ENCODE measurements at regions not wholly inside any gene's neighbourhood (a gene's known extent, or its start where the extent isn't known, plus 50 kb on each side); places are given as distances from the start of the nearest gene placed in this dataset.

DNA sequence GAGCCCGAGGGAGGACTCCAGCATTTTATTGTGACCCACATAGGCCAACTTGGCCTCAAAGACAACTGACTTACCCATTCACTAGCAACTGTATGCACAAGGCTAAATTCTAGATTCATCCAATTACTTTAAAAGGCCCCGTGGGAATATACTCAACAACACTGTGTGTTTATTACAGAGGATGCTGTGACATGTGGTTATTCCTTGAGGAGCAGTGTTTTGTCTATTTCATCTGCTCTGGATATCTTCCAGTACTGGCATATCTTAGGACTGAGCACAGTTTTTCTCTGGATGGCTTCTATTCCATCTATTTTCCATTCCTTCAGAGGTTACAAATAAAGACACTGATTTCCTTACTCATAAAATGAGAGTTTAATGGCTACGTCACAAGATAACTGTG is 87.2 kb upstream of the KRAS start:
- TF ChIP-seq, protein P1, sequence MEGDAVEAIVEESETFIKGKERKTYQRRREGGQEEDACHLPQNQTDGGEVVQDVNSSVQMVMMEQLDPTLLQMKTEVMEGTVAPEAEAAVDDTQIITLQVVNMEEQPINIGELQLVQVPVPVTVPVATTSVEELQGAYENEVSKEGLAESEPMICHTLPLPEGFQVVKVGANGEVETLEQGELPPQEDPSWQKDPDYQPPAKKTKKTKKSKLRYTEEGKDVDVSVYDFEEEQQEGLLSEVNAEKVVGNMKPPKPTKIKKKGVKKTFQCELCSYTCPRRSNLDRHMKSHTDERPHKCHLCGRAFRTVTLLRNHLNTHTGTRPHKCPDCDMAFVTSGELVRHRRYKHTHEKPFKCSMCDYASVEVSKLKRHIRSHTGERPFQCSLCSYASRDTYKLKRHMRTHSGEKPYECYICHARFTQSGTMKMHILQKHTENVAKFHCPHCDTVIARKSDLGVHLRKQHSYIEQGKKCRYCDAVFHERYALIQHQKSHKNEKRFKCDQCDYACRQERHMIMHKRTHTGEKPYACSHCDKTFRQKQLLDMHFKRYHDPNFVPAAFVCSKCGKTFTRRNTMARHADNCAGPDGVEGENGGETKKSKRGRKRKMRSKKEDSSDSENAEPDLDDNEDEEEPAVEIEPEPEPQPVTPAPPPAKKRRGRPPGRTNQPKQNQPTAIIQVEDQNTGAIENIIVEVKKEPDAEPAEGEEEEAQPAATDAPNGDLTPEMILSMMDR (IDR thresholded peaks at IDR 0.05; ENCODE audit: insufficient read depth, low read depth, low read length), result no peak
- no peak overlapping the region for H3K4me3 ChIP-seq (ENCODE audit: low read depth, low read length)
- DNase-seq (ENCODE audit: low read depth), result no peak

DNA sequence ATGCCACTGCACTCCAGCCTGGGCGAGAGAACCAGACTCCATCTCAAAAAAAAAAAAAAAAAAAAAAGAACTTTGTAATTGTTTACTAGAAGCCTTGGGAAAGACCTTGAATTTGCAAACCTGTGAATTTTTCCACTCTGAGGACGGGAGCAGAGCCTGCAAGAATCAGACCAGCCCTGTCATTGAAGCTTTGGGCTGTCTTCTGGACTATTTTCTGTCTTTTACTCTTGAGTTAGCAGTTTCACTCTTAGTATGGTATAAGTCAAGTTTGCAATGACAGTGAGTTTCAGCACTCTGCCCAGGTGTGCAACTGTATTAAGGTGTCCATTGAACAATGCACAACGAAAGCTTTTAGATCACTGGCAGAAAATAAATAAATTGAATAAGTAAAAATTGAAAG is 81.4 kb upstream of the KRAS start:
- TF ChIP-seq, protein P1 (IDR thresholded peaks at IDR 0.05; ENCODE audit: insufficient read depth, low read depth, low read length), result no peak
- no peak overlapping the region for H3K4me3 ChIP-seq (ENCODE audit: low read depth, low read length)
- DNase-seq (ENCODE audit: low read depth), result no peak

DNA sequence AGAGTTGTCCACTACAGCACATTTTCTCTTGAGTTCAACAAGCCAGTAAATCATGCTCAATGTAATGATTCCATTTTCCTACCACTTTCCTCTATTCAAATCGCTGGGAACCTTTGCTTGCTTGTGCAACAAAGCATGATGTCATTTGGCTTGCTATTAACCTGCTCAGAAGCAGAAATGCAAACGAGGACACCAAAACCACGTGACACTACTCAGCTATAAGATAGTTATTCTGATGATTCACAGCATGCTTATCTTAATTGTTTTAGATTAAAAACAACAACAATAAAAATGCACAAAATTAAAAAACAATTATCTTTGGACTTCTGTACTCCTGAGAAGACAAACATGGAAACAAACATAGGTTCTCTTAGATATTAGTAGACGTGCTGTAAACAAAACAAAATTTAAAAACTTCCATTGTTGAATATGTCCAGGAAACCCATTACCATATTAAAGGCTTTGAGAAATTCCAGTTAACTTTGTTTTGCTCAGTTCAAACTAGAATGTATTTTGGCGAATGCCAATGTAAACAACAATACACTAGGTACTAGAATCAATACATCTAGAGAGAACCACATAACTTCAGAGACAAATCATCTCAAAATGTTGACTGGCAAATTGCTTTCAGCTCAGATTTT is 77.5 kb upstream of the KRAS start:
- TF ChIP-seq, protein P1 (IDR thresholded peaks at IDR 0.05; ENCODE audit: insufficient read depth, low read depth, low read length), result no peak
- H3K4me3 ChIP-seq (ENCODE audit: low read depth, low read length), result no peak overlapping the region
- DNase-seq (ENCODE audit: low read depth), result peak; percentile 68

DNA sequence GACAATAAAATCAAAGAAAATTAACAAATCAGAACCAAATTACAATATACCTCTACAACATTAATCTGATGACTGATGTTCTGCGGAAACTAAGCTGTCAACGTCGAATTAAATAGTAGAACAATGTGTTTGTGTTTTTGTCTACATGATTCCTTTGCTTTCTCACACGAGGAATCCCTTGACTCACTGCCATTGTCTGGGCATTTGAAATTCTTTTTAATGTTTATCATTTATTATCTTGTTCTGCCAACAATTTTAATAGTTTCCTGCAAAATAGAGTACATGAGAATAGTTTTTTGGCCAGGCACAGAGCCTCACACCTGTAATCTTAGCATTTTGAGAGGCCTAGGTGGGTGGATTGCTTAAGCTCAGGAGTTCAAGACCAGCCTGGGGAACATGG is 76.6 kb upstream of the KRAS start:
- DNase-seq (ENCODE audit: low read depth), result no peak
- H3K4me3 ChIP-seq (ENCODE audit: low read depth, low read length), result no peak overlapping the region
- TF ChIP-seq, protein P1 (IDR thresholded peaks at IDR 0.05; ENCODE audit: insufficient read depth, low read depth, low read length), result no peak

DNA sequence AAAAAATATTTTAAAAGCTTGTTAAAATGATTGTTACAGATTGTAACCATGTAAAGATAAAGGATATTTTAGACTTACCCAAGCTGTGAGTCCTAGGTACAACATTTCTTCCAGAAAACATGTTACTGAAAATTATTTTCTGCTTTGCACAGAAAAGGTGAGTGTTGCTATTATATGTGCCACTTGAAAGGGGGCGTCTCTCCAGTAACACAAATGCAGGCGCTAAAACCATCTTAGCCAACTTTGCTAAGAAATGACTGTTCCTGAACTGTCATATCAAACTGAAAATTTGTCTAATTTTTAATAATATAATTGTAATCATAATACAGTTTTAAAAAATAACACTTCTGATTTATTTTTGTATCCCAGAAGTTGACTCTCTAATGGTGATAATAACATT is 75.6 kb upstream of the KRAS start:
- TF ChIP-seq, protein P1 (IDR thresholded peaks at IDR 0.05; ENCODE audit: insufficient read depth, low read depth, low read length), result no peak
- H3K4me3 ChIP-seq (ENCODE audit: low read depth, low read length), result no peak overlapping the region
- DNase-seq (ENCODE audit: low read depth), result no peak

DNA sequence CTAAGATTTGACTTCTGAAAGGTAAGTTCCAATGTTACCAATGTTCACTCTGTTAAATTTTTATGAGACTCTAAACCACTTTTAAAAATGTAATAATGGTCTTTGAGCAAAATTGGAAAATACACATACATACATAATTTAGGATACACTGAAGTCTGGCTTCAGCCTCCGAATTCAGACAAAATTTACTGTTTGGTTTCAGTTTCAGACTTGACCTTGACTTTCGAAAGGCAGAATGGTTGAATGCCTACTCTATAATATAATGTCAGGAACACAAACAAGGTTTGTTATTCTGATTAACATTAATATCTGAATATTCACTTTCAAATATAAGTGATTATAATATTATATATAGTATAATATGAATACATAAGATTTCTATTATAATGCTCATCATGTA is 74.1 kb upstream of the KRAS start:
- no peak for DNase-seq (ENCODE audit: low read depth)
- no peak overlapping the region for H3K4me3 ChIP-seq (ENCODE audit: low read depth, low read length)
- TF ChIP-seq, protein P1 (IDR thresholded peaks at IDR 0.05; ENCODE audit: insufficient read depth, low read depth, low read length), result no peak

DNA sequence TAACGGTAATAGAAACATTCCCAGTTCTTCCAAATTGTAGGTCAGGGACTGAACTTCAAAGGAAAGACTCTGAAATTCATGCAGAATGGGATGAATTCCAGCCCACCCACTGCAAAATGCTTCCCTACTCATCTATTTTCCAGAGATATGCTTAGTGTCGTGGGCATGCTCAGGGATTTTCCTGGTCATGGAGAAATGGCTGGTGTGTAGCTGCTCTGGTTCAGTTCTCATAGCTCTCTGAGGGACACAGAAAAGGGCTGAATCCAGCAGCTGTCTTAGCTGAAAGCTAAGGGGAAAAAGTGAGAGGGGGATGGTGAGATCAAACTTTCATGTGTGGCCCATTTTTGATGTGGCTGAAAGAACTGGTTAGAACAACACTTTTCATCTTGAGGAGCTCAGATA is 72.9 kb upstream of the KRAS start:
- TF ChIP-seq, protein P1 (IDR thresholded peaks at IDR 0.05; ENCODE audit: insufficient read depth, low read depth, low read length), result no peak
- no peak overlapping the region for H3K4me3 ChIP-seq (ENCODE audit: low read depth, low read length)
- DNase-seq (ENCODE audit: low read depth), result no peak

All from fibroblast of villous mesenchyme (primary cell).